ENCODE measurements at regions not wholly inside any gene's neighbourhood (a gene's known extent, or its start where the extent isn't known, plus 50 kb on each side); places are given as distances from the start of the nearest gene placed in this dataset.

- ATAC-seq (no peak), DNase-seq (ENCODE audit: low read depth, low spot score) (no peak)
- Histone ChIP-seq H3K9me3 (ENCODE audit: control insufficient read depth in 1 of 2, insufficient read depth in 1 of 2, low read depth in 1 of 2, low read length in 2 of 2) (no peaks in the 10 kb centered on the region), H4K20me1 (ENCODE audit: insufficient read depth) (no peaks in the 10 kb centered on the region), H3K36me3 (ENCODE audit: control insufficient read depth in 1 of 2, insufficient read depth in 2 of 2, low read length in 2 of 2) (no peaks in the 10 kb centered on the region), H3K4me1 (ENCODE audit: control insufficient read depth in 1 of 2, insufficient read depth in 2 of 2, low read length in 2 of 2) (peaks cover 0 to 4% of the 10 kb centered on the region in 2 experiments; a peak in 1 of 4 replicates), H3K79me2 (ENCODE audit: insufficient read depth, low read length) (no peaks in the 10 kb centered on the region), H3K27ac (ENCODE audit: low read depth, low read length) (no peak overlapping the region), H3K27me3 (ENCODE audit: insufficient read depth, low read length) (no peaks in the 10 kb centered on the region), H3K9ac (ENCODE audit: low read length) (no peak overlapping the region), H3K4me2 (ENCODE audit: low read length) (no peak overlapping the region), H3K4me3 (replicated peaks in 1 of 2; ENCODE audit: low read depth in 1 of 2, low read length in 2 of 2) (no peak overlapping the region), H2AFZ (ENCODE audit: low read depth, low read length, poor library complexity, severe bottlenecking) (no peak overlapping the region), H3K9me2 (ENCODE audit: insufficient read depth) (no peaks in the 10 kb centered on the region)
- no TSS peak for BruUV-seq (replicated peaks)
- POLR2A ChIA-PET: no interaction called here
- intact Hi-C loops (cut with micrococcal nuclease): no loop called here
- RAD21 ChIA-PET (ENCODE audit: low non-redundant PET in 1 of 2, low total read pairs in 2 of 2, uncharacterized antibody in 2 of 2, unreplicated experiment in 2 of 2): no interaction called here
- no peak for TF ChIP-seq ZNF274 (IDR thresholded peaks at IDR 0.05; ENCODE audit: low read depth, low read length)
- TF ChIP-seq ELF1 (IDR thresholded peaks at IDR 0.05; ENCODE audit: borderline replicate concordance, low read depth): no peak
- TF ChIP-seq SP1 (IDR thresholded peaks at IDR 0.05; ENCODE audit: low read depth): no peak
- CTCF ChIA-PET: no interaction called here
Observed at GRCh38 chr2:207465894-207466293, 63.9 kb upstream of the CREB1 start.

- RAD21 ChIA-PET (ENCODE audit: low non-redundant PET in 1 of 2, low total read pairs in 2 of 2, uncharacterized antibody in 2 of 2, unreplicated experiment in 2 of 2): no interaction called here
- TF ChIP-seq, protein P1, sequence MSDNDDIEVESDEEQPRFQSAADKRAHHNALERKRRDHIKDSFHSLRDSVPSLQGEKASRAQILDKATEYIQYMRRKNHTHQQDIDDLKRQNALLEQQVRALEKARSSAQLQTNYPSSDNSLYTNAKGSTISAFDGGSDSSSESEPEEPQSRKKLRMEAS (IDR thresholded peaks at IDR 0.05): no peak
- TF ChIP-seq TCF7L2 (IDR thresholded peaks at IDR 0.05; ENCODE audit: borderline replicate concordance, extremely low read depth, insufficient read depth, insufficient read length): no peak
- TF ChIP-seq, protein P2, sequence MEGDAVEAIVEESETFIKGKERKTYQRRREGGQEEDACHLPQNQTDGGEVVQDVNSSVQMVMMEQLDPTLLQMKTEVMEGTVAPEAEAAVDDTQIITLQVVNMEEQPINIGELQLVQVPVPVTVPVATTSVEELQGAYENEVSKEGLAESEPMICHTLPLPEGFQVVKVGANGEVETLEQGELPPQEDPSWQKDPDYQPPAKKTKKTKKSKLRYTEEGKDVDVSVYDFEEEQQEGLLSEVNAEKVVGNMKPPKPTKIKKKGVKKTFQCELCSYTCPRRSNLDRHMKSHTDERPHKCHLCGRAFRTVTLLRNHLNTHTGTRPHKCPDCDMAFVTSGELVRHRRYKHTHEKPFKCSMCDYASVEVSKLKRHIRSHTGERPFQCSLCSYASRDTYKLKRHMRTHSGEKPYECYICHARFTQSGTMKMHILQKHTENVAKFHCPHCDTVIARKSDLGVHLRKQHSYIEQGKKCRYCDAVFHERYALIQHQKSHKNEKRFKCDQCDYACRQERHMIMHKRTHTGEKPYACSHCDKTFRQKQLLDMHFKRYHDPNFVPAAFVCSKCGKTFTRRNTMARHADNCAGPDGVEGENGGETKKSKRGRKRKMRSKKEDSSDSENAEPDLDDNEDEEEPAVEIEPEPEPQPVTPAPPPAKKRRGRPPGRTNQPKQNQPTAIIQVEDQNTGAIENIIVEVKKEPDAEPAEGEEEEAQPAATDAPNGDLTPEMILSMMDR (IDR thresholded peaks at IDR 0.05 in 2 of 3, conservative IDR thresholded peaks at IDR 0.05 in 1 of 3; ENCODE audit: borderline replicate concordance in 1 of 3, insufficient read depth in 1 of 3, low read depth in 2 of 3, low read length in 2 of 3): no peak
- TF ChIP-seq SP1 (IDR thresholded peaks at IDR 0.05; ENCODE audit: low read depth): no peak
- TF ChIP-seq EZH2 (IDR thresholded peaks at IDR 0.05): no peak
- no peak for TF ChIP-seq ELF1 (IDR thresholded peaks at IDR 0.05; ENCODE audit: borderline replicate concordance, low read depth)
- TF ChIP-seq ZFX (IDR thresholded peaks at IDR 0.05): no peak
- TF ChIP-seq JUND (IDR thresholded peaks at IDR 0.05): no peak
- TF ChIP-seq YY1 (IDR thresholded peaks at IDR 0.05; ENCODE audit: extremely low read depth, insufficient replicate concordance, low read depth, low read length): no peak
- TF ChIP-seq FOSL1 (IDR thresholded peaks at IDR 0.05; ENCODE audit: low read depth): no peak
- TF ChIP-seq CBX3 (IDR thresholded peaks at IDR 0.05; ENCODE audit: low read depth): no peak
- TF ChIP-seq, protein P3, sequence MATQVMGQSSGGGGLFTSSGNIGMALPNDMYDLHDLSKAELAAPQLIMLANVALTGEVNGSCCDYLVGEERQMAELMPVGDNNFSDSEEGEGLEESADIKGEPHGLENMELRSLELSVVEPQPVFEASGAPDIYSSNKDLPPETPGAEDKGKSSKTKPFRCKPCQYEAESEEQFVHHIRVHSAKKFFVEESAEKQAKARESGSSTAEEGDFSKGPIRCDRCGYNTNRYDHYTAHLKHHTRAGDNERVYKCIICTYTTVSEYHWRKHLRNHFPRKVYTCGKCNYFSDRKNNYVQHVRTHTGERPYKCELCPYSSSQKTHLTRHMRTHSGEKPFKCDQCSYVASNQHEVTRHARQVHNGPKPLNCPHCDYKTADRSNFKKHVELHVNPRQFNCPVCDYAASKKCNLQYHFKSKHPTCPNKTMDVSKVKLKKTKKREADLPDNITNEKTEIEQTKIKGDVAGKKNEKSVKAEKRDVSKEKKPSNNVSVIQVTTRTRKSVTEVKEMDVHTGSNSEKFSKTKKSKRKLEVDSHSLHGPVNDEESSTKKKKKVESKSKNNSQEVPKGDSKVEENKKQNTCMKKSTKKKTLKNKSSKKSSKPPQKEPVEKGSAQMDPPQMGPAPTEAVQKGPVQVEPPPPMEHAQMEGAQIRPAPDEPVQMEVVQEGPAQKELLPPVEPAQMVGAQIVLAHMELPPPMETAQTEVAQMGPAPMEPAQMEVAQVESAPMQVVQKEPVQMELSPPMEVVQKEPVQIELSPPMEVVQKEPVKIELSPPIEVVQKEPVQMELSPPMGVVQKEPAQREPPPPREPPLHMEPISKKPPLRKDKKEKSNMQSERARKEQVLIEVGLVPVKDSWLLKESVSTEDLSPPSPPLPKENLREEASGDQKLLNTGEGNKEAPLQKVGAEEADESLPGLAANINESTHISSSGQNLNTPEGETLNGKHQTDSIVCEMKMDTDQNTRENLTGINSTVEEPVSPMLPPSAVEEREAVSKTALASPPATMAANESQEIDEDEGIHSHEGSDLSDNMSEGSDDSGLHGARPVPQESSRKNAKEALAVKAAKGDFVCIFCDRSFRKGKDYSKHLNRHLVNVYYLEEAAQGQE (IDR thresholded peaks at IDR 0.05; ENCODE audit: low read depth): no peak
- CTCF ChIA-PET: no interaction called here
- POLR2A ChIA-PET: no interaction called here
- Histone ChIP-seq H3K4me3 (replicated peaks in 1 of 2; ENCODE audit: low read depth in 1 of 2, low read length in 2 of 2) (no peak overlapping the region), H3K79me2 (ENCODE audit: insufficient read depth, low read length) (no peaks in the 10 kb centered on the region), H3K4me2 (ENCODE audit: low read length) (no peak overlapping the region), H3K9ac (ENCODE audit: low read length) (no peak overlapping the region), H3K27ac (ENCODE audit: low read depth, low read length) (no peak overlapping the region), H3K4me1 (ENCODE audit: control insufficient read depth in 1 of 2, insufficient read depth in 2 of 2, low read length in 2 of 2) (peaks cover 0 to 4% of the 10 kb centered on the region in 2 experiments; a peak in 1 of 4 replicates), H3K9me3 (ENCODE audit: control insufficient read depth in 1 of 2, insufficient read depth in 1 of 2, low read depth in 1 of 2, low read length in 2 of 2) (no peaks in the 10 kb centered on the region), H3K27me3 (ENCODE audit: insufficient read depth, low read length) (no peaks in the 10 kb centered on the region), H3K9me2 (ENCODE audit: insufficient read depth) (no peaks in the 10 kb centered on the region), H3K36me3 (ENCODE audit: control insufficient read depth in 1 of 2, insufficient read depth in 2 of 2, low read length in 2 of 2) (no peaks in the 10 kb centered on the region), H2AFZ (ENCODE audit: low read depth, low read length, poor library complexity, severe bottlenecking) (no peak overlapping the region), H4K20me1 (ENCODE audit: insufficient read depth) (no peaks in the 10 kb centered on the region)
- intact Hi-C loops (cut with micrococcal nuclease): no loop called here
- ATAC-seq (no peak), DNase-seq (ENCODE audit: low read depth, low spot score) (no peak)
- no TSS peak for BruUV-seq (replicated peaks)
Observed at GRCh38 chr2:207467716-207468347, 61.9 kb upstream of the CREB1 start.
